G401 (cell line): ENCODE measurements at regions not wholly inside any gene's neighbourhood (a gene's known extent, or its start where the extent isn't known, plus 50 kb on each side); places are given as distances from the start of the nearest gene placed in this dataset.

Experiments used
- DNase-seq: peaks from one replicate; pipeline ENCODE4 v3.0.0-alpha.2; 2015; ENCODE audit warnings: low spot score
- in situ Hi-C: cut with HindIII; loops from 2 replicates; pipeline ENCODE4 v1.10.0; 2016; ENCODE audit warnings: low sequenced_read_pairs, mixed read lengths

DNA sequence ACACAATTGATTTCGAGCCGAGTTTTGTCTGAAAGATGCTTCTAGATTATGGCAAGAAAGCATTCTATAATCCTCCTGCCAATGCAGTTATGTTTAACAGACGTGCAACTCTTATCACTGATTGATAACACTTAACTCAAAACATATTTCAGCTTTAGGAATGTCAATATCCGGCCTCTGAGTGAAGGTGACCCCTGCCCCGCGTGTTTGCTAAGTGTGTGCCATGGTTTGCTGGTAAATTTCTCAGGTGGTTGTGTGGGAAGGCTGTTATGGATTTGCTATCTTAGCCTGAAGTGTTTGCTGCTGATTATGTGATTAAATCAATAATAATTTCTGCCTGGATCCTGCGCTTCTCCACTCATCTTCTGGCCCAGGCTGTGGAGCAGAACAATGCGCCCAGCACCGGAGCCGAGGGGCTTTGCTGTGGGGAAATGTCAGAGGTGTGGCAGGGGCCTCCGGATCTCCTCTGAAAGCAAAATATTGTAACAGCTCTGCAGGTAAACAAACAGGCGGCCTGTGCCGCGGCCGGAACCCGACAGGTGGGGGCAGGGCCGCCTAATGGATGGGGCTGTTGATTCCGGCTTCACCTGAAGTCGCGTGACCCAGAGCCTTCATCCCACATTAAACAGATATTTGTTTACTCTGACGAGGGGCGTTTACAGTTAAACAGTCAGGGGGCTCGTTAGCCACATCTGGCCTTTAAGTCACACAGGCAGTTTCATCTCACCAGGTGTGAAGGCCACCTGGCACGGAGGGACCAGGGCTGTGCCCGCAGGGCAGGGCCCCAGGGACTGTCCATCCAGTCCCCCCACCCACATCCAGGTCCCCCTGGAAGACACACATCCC lies 210.7 kb upstream of the SALL3 start:
- in situ Hi-C loops = no loop called here
- no peak for DNase-seq

DNA sequence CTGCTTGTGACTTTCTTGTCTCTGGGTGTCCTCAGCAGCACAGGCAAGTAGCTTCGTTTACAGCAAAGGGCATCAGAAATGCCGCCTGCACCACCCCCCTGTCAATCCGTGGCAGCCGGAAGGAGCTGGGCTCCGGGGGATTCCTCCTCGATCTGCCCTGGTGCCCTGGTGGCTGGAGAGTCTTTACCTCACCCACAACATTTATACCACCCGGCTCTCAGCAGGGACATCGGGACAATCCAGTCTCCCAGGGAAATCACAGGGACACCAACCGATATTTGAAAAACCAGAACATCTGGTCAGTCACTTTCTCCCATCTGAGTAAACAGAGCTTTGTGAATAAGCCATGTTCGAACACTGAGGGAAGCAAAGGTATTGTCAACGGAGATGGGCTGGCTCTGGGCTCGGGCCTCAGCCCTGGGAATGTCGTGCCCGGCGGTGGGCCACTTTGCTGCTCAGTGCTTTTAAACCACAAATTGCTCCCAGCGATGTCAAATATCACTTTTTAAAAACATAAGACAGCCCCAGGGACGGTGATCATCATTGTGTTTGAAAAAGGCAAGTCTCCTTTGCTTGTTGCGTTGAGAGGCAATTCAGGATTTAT lies 210.0 kb upstream of the SALL3 start:
- in situ Hi-C loops = no loop called here
- no peak for DNase-seq

DNA sequence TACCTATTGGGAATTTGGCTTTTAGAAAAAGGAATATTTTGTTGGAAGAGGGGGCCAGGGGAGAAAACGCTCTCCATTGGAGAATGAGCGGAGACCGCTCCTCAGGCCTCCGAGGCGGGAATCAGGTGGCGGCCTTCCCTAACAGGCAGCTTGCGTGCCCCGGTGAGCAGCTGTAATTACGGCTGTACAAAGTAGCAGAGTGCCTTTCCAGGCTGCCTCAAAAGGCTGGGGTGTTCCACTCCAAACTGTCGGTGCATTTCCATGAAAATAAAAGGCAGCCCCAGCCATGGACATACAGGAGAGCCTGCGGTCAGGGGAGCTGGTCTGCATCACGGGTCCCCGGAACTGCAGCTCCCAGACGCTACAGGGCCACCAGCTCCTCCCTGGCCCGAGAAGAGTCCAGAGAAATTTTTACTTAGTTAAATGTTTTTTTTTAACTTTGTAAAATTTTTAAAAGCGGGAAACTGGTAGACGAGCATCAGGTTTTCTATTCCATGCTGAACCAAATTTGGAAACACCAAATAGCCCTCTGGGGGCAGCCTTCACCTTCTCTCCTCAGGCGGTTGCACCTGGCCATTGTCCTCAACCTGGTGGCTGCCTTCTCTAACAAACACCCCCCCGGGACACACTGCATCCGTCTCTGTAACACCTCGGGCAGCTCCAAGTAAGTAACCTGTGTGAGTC lies 209.3 kb upstream of the SALL3 start:
- in situ Hi-C loops = no loop called here

DNA sequence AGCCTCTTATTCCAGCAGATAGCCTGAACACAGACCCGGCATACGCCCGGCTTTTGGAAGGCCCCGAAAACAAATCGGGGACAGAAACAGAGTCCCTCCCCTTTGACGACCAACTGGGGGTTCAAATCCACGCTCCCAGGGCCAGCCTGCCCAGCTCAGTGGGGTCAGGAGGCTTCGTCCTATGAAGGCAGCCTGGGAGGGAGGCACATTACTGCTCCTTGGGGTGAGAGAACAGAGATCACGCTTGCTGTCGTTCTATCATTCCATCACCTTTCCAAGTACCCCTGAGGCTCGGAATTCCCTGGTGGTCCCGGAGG lies 208.8 kb upstream of the SALL3 start:
- no peak for DNase-seq
- in situ Hi-C loops = no loop called here

More for the DNA sequence above, 209.3 kb upstream of the SALL3 start:
- DNase-seq = no peak

DNA sequence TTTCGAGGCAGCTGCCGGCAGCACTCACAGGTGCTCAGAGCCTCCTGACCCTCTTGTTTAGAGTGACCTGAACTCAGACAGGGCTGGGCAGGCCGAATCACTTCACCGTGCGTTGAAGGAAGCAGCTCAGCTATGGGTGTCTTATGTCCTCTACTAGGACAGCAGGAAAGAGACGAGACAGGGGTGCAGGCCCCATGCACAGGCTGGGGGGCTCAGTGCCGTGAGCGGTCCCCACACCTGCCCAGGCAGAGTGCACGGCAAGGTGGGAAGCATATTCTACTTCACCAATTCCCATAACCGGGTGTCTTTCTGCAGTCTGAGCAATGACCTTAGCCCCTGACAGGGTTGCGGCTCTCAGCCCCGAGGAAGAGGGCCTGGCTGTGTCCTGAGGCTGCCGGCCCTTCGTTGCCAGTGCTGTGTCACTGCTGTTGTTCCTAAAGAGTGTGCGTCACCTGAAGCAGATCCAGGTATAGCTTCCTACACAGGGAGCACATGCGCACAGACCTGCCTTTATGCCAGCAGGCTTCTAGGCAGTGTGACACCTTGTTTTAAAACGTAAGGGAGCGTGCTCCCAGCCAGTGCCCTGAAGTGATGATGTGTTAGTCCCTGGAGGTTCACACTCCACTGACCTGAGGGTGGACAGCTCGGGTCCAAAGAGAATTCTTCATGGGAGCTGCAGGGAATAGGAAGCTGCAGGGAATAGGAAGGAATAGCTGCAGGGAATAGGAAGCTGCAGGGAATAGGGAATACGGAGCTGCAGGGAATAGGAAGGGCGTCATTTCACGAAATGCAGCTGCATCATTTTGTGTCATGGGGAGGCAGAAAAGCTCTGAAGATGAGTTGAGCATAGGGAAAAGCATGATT lies 207.9 kb upstream of the SALL3 start:
- in situ Hi-C loops = no loop called here
- no peak for DNase-seq

DNA sequence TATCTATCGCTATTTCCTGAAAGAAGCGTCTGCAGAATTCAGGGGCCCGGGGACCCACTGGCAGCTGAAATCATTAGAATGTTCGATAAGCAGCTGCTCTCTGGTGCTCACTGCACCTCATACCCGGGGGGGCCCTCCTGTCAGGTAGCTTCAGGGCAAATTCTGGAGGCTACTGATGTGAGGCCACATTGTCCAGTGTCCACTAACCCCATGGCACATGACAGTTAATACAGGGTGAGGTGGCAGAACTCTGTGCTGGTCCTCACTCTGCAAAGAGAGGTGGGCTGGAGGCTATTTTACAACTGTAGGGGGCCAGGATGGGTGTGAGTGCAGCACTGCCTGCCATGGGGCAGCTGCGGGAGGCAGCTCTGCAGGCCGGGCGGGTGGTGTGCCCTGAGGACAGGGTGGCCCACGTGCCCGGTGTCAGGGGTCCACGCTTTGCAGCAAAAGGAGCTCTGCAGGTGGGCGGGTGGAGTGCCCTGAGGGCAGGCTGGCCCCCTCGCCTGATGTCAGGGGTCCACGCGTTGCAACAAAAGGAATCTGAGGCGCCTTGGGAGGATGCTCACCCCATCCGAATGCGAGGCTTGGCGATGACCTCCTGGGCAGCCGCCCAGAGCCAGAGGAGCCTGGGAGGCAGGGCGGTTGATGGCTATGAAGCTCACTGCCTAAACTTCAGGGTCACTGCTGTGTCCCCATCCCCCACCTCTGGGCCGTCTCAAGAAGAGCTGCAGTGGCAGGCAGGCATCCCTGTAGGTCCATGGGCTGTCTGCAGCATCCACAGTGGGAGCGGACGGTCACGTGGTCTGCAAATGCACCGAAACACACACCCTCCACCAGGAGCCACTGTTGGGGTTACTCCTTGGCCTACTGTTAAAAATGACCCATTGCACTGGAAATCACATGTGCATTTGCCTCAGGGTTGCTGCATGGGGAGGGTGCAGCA lies 207.0 kb upstream of the SALL3 start:
- in situ Hi-C loops = no loop called here

DNA sequence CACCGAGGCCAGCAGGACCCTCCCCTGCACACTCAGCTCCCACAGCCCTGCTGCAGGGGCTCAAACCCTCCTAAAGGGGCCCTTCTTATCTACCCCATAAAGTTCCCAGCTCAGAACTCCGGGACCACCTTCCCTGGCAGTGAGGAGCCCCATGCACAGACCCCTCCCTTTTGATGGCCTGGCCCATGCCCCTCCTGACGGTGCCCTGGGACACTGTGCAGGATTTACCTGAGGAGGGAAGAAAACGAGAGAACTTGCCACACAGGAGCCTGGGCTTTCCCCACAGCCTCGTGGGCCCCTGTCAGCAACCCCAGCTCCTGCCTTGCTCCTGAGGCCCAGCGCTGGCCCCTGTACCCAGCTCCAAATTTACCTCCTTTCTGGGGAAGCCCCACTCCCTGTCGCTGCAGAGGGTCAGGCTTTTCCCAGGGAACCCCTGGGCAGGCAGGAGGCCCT lies 206.3 kb upstream of the SALL3 start:
- in situ Hi-C loops = no loop called here

More for the DNA sequence above, 207.0 kb upstream of the SALL3 start:
- no peak for DNase-seq

DNA sequence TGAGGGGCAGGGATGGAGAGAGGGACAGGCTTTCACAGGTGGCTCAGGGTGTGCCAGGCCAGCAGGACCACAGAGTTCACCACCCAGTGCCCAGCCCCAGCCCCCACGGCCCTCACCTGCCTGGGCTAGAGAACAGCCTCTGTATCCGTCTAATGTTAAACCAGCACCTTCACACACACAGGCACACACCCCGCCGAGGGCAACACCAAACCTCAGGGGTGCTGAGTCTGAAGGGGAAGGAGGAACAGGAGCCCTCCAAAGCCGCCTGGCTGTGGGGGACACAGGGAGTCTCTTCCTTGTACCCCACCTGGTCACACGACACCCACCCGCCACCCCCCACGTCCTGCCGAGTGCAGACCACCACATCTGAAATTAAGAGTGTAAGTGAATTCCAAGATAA lies 205.8 kb upstream of the SALL3 start:
- in situ Hi-C loops = no loop called here
- no peak for DNase-seq

More for the DNA sequence above, 206.3 kb upstream of the SALL3 start:
- no peak for DNase-seq

DNA sequence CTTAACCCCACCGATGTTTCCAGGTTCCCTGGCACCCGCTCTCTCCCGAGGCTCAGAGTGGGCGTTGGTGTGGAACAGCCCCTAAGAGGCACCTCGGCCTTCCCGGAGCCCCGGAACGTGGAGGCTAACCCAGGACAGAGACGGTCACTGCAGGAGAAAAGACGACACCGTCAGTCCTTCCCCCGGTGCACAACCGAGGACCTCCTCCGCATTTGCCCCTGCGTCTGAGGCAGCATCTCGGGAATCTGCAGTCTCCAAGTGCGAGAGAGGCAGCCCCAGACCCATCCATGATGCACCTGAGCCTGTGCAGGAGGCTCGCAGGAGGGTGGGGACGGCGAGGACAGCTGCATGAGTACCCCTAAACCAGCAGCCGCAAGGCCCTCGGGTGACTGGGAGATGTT lies 204.9 kb upstream of the SALL3 start:
- in situ Hi-C loops = no loop called here
- no peak for DNase-seq

DNA sequence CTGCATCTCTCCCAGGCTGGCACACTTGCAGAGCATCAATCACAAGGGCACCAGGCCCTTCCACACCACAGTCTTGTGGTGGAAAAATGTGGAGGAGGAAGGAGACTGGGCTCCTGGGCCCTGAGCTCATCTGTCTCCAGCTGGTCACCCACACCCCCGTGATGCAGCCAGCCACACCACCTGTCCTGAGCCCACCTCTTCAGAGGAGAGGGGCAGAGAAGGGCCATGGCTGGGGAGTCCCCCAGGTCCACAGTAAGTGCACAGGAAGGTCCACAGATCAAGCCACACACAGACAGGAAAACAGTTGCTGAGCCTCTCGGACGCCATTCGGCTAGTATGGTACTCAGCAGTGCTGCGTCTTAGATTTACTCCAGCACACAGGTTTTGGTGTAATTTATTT lies 203.5 kb upstream of the SALL3 start:
- in situ Hi-C loops = no loop called here
- DNase-seq = no peak

DNA sequence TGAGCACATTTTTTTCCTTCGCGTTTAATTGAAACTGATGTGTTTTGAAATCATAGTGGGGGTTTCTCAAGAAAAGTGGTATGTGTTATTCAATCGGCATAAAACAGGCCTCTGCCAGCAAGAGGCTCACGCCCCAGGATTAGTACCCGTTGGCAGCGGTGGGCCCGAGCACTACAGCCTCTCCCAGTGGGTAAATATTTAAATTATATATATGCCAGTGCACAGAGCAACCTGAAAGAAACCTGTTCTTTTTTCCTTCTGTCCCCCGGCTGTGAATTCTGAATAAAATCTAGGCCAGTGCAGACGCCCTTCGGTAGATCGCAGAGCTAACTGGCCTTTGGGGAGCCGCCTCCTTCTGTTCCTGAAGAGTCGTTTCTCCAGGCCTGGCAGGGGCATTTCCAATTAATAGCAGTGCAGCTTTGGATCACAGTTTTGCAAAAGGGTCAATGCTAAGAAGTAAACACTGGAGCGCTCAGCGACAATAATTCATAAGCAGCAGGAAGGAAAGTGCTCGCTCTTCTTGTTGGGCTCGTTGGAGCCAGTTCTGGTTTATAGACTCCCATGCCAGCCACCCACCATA lies 202.8 kb upstream of the SALL3 start:
- DNase-seq = no peak
- in situ Hi-C loops = no loop called here

DNA sequence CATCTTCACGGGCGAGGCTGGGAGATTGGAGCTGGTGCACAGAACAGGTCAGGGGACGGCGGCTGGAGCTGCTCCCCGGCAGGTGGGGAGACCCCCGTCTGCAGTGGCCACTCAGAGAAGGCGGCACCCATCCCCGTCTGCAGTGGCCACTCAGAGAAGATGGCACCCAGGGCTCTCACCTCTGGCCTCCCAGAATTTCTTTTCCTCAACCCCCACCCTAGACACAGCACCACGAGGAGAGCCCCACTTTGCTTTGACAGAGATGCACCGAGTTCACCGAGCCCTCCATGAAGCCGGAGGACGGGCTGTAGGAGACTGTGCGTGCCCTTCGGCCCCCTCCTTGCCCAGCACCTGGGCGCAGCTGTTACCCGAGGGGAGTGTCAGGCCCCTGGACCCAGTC lies 201.6 kb upstream of the SALL3 start:
- no peak for DNase-seq
- in situ Hi-C loops = no loop called here

DNA sequence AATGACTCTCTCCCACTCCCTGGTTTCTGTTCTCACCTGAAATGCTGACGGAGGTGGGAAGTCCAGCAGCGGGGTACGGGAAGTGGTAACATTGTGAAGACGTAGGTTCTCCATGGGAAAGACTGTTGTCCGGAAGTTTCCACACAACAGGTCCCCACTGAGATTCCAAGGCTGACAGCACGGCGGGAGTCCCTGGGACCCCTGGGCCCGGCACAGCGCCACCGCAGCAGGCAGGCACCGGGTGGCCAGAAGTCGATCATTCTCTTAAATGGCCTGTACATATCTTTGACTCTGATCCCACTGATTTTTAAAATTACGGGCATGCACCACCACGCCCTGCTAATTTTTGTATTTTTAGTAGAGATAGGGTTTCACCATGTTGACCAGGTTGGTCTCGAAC lies 201.0 kb upstream of the SALL3 start:
- DNase-seq = no peak
- in situ Hi-C loops = no loop called here

DNA sequence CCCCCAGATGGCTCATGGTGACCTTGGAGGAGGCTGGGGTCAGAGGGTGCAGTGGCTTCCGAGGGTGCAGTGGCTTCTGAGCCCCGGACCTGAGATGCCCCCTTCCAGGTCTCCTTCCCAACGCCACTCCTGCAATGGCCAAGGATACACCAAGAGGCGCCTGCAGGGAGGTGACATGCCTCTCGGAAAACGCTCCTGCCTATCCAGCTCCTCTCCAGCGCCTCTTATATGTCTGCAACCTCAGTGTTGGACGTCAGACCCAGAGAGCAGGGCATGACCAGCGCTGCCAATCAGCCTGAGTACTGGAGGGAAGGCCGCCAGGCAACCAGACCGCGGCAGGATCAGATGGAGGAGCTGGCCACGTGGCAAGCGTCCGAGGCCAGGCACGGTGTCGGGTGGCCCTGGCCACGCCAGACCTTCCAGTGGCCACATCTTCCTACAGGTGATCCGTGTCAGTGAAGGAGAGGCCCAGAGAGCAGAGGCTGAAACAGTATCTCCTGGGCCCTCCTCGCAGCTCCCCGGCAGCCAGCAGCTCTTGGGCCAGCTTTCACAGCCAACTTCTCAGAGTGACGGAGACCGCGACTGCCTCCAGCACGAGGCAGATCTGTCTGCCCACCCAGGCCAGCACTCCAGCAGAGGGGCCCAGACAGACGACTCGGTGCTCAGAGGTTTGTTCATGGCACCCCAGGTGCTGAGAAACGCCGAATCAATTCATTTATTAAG lies 199.5 kb upstream of the SALL3 start:
- no peak for DNase-seq
- in situ Hi-C loops = no loop called here

DNA sequence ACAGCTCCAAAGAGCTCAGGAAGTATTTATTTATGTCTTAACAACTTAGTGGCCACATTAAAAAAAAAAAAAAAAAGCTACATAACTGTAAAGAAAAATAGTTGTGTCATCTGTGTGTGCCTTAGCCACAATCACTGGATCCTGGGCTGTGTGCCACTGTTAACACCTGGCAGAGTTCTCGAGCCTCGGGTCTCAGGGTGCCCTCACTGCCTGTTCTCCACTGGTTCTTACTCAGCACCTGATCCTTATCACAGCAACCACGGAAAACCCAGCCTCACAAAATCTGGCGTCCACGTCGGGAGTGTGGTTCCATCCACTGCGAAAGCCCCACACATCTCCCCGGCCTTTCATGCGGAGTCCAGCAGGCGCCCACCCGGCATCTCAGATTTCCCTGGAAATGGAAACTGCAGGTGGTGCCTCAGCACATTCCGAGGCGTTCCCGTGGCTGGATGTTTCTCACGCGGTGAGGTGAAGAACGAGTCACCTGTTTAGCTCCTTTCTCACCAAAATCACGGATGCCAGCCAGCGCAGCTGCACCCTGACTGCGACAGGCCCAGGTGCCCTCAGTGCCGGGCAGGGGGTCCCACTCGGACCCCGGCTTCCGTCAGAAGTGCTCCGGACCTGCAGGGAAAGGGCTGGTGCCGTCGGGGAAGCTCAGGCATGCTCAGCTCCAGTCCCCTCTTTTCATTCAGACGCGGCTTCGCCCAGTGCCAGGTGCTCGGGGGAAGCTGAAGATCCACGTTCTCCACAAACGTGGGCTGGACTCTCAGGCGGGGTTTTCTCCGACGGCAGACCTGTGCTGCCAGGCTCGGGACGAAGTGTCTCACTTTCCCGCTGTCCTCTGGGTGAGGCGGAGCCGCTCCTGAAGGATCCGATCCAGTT lies 198.7 kb upstream of the SALL3 start:
- in situ Hi-C loops = no loop called here
- DNase-seq = no peak

DNA sequence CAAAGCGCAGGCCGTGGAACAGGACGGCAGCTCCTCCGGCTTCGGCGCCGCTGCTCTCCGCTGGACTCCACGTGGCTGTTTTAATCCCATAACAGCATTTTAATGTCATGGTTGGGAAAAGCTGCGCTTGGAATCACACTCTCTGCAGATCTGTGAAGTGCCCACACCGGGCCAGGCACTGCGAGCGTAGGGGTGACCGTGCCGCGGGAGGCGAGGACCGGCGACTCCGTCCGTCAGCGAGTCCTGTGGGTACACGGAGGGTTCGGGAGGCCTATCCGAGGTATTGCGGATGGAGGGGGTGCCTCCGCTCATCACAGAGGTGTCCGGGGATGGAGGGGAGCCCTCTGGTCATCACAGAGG lies 198.0 kb upstream of the SALL3 start:
- in situ Hi-C loops = no loop called here

More for the DNA sequence above, 198.0 kb upstream of the SALL3 start:
- DNase-seq = no peak
